ENCODE measurements at regions not wholly inside any gene's neighbourhood (a gene's known extent, or its start where the extent isn't known, plus 50 kb on each side); places are given as distances from the start of the nearest gene placed in this dataset.

- dilution Hi-C loops (cut with MboI; ENCODE audit: extremely low pct_ligation_motif_present, low sequenced_read_pairs) = no loop called here
- ChIA-PET POLR2A (no interaction called here), CTCF (no interaction called here)
- Histone ChIP-seq H3K79me2 (ENCODE audit: control insufficient read depth, insufficient read depth, low read length) (no peaks in the 10 kb centered on the region), H3K9ac (replicated peaks; ENCODE audit: extremely low read depth, insufficient read depth, low read length) (no peak overlapping the region), H3K4me2 (ENCODE audit: insufficient read depth, low read length) (no peak overlapping the region), H3K27me3 (ENCODE audit: control insufficient read depth in 2 of 2, insufficient read depth in 2 of 2, low read length in 2 of 2) (peaks cover 2 to 19% of the 10 kb centered on the region in 2 experiments), H3K9me1 (replicated peaks; ENCODE audit: control insufficient read depth, extremely low read depth, insufficient read depth, low read length) (no peaks in the 10 kb centered on the region), H3K36me3 (ENCODE audit: control insufficient read depth in 2 of 2, extremely low read depth in 1 of 2, insufficient read depth in 2 of 2, low read length in 2 of 2) (no peaks in the 10 kb centered on the region), H3K4me1 (ENCODE audit: control insufficient read depth, extremely low read depth, insufficient read depth, low read length) (no peaks in the 10 kb centered on the region), H3K27ac (ENCODE audit: insufficient read depth, low read depth, low read length) (no peak overlapping the region), H3K4me3 (replicated peaks in 1 of 3; ENCODE audit: insufficient read depth in 1 of 3, low read depth in 1 of 3, low read length in 3 of 3) (no peak overlapping the region), H3K9me3 (replicated peaks; ENCODE audit: control insufficient read depth, insufficient read depth, low read length) (no peaks in the 10 kb centered on the region), H2AFZ (ENCODE audit: low read depth, low read length) (no peak overlapping the region), H4K20me1 (replicated peaks; ENCODE audit: control insufficient read depth, extremely low read depth, insufficient read depth, low read length) (no peaks in the 10 kb centered on the region)
- DNase-seq (ENCODE audit: low read depth, low spot score) = no peak
- intact Hi-C loops (cut with micrococcal nuclease) = no loop called here
- TF ChIP-seq MYC (IDR thresholded peaks at IDR 0.05; ENCODE audit: low read depth, low read length) = no peak
- BruUV-seq (replicated peaks) = no TSS peak
- FAIRE-seq = no peak
Measured at GRCh38 chr1:95311014-95311413, 77.0 kb downstream of the RWDD3 start.

DNA sequence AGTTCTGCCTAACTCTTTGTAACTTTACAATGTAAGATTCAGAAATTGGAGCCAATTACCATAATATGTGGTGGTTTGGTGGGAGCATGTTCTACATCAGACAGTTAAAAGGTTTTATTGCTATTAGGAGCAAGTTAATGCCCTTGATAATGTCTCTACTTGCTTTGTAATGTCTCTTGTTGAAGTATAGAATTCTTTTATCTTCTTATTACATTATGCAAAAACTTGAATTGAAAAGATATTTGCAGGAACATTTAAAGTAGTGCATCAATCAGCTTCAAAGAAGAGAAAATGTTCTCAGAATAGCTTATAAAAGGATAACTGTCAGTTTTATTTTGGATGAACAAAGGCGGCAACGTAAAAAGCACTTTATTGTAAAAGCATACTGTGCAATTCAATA is 77.8 kb downstream of the RWDD3 start:
- no peaks in the 10 kb centered on the region for H3K9me1 ChIP-seq (replicated peaks; ENCODE audit: control insufficient read depth, extremely low read depth, insufficient read depth, low read length)
- BruUV-seq (replicated peaks) = no TSS peak
- no peak overlapping the region for H2AFZ ChIP-seq (ENCODE audit: low read depth, low read length)
- ChIA-PET CTCF (no interaction called here), POLR2A (no interaction called here)
- no peak for TF ChIP-seq JUN (IDR thresholded peaks at IDR 0.05; ENCODE audit: borderline replicate concordance, insufficient read depth, insufficient read length, low read depth)
- no peak for TF ChIP-seq POLR2AphosphoS5 (IDR thresholded peaks at IDR 0.05; ENCODE audit: insufficient read depth, low read depth, low read length)
- no peak for TF ChIP-seq MAX (IDR thresholded peaks at IDR 0.05; ENCODE audit: insufficient read depth, insufficient read length)
- TF ChIP-seq EZH2 (IDR thresholded peaks at IDR 0.05; ENCODE audit: borderline replicate concordance, low read depth, low read length, severe bottlenecking) = no peak
- intact Hi-C loops (cut with micrococcal nuclease) = no loop called here
- DNase-seq (ENCODE audit: low read depth, low spot score) (no peak), FAIRE-seq (no peak)
- no peaks in the 10 kb centered on the region for H3K79me2 ChIP-seq (ENCODE audit: control insufficient read depth, insufficient read depth, low read length)
- peaks cover 2 to 19% of the 10 kb centered on the region in 2 experiments for H3K27me3 ChIP-seq (ENCODE audit: control insufficient read depth in 2 of 2, insufficient read depth in 2 of 2, low read length in 2 of 2)
- no peak overlapping the region for H3K9ac ChIP-seq (replicated peaks; ENCODE audit: extremely low read depth, insufficient read depth, low read length)
- no peaks in the 10 kb centered on the region for H3K36me3 ChIP-seq (ENCODE audit: control insufficient read depth in 2 of 2, extremely low read depth in 1 of 2, insufficient read depth in 2 of 2, low read length in 2 of 2)
- no peaks in the 10 kb centered on the region for H3K9me3 ChIP-seq (replicated peaks; ENCODE audit: control insufficient read depth, insufficient read depth, low read length)
- no peaks in the 10 kb centered on the region for H4K20me1 ChIP-seq (replicated peaks; ENCODE audit: control insufficient read depth, extremely low read depth, insufficient read depth, low read length)
- dilution Hi-C loops (cut with MboI; ENCODE audit: extremely low pct_ligation_motif_present, low sequenced_read_pairs) = no loop called here
- no peak overlapping the region for H3K4me3 ChIP-seq (replicated peaks in 1 of 3; ENCODE audit: insufficient read depth in 1 of 3, low read depth in 1 of 3, low read length in 3 of 3)
- H3K27ac ChIP-seq (ENCODE audit: insufficient read depth, low read depth, low read length) = no peak overlapping the region
- H3K4me2 ChIP-seq (ENCODE audit: insufficient read depth, low read length) = no peak overlapping the region
- H3K4me1 ChIP-seq (ENCODE audit: control insufficient read depth, extremely low read depth, insufficient read depth, low read length) = no peaks in the 10 kb centered on the region

All from endothelial cell of umbilical vein (primary cell).